ENCODE measurements at regions not wholly inside any gene's neighbourhood (a gene's known extent, or its start where the extent isn't known, plus 50 kb on each side); places are given as distances from the start of the nearest gene placed in this dataset.

DNA sequence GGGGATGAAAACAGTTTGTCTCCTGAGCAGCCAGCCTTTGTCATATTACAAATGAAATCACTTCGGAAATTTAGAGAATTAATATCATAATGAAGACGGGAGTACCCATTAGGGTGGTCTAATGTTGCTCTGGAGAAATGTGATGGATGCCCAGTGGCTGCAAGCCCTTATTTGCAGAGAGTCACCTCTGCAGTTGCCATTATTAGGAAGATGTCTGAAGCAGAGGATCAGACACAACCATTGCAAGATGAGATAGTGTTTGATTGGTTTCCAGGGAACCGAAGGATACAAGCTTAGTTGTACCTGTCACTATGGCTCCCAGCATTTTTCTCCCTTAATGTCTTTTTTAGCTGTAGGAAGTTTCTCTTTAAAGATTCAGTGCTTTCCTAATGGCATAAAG is 272.4 kb downstream of the FIGN start:
- TF ChIP-seq MXI1 (conservative IDR thresholded peaks at IDR 0.05; ENCODE audit: poor library complexity, severe bottlenecking) (no peak), EZH2 (IDR thresholded peaks at IDR 0.05; ENCODE audit: borderline replicate concordance, insufficient read depth, low read length, poor library complexity, severe bottlenecking) (no peak), RAD21 (conservative IDR thresholded peaks at IDR 0.05) (no peak)
- TF ChIP-seq, protein P1, sequence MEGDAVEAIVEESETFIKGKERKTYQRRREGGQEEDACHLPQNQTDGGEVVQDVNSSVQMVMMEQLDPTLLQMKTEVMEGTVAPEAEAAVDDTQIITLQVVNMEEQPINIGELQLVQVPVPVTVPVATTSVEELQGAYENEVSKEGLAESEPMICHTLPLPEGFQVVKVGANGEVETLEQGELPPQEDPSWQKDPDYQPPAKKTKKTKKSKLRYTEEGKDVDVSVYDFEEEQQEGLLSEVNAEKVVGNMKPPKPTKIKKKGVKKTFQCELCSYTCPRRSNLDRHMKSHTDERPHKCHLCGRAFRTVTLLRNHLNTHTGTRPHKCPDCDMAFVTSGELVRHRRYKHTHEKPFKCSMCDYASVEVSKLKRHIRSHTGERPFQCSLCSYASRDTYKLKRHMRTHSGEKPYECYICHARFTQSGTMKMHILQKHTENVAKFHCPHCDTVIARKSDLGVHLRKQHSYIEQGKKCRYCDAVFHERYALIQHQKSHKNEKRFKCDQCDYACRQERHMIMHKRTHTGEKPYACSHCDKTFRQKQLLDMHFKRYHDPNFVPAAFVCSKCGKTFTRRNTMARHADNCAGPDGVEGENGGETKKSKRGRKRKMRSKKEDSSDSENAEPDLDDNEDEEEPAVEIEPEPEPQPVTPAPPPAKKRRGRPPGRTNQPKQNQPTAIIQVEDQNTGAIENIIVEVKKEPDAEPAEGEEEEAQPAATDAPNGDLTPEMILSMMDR (IDR thresholded peaks at IDR 0.05; ENCODE audit: poor library complexity, severe bottlenecking) = no peak
- Histone ChIP-seq H3K79me2 (replicated peaks; ENCODE audit: insufficient read depth, low read length) (no peaks in the 10 kb centered on the region), H3K27ac (ENCODE audit: low read length) (no peak overlapping the region), H3K9me3 (ENCODE audit: low read length) (no peaks in the 10 kb centered on the region), H4K20me1 (ENCODE audit: insufficient read depth) (no peaks in the 10 kb centered on the region), H3K9ac (ENCODE audit: low read length) (no peak overlapping the region), H3K36me3 (ENCODE audit: insufficient read depth, low read length) (no peaks in the 10 kb centered on the region), H3K27me3 (ENCODE audit: insufficient read depth, low read depth, low read length) (no peaks in the 10 kb centered on the region), H3K4me3 (ENCODE audit: low read length) (no peak overlapping the region), H3K4me2 (ENCODE audit: low read length) (no peak overlapping the region), H2AFZ (ENCODE audit: low read depth, low read length) (no peak overlapping the region), H3K9me2 (ENCODE audit: insufficient read depth, low read length) (no peaks in the 10 kb centered on the region), H3F3A (ENCODE audit: insufficient read depth, low read length, poor library complexity, severe bottlenecking) (no peaks in the 10 kb centered on the region)

DNA sequence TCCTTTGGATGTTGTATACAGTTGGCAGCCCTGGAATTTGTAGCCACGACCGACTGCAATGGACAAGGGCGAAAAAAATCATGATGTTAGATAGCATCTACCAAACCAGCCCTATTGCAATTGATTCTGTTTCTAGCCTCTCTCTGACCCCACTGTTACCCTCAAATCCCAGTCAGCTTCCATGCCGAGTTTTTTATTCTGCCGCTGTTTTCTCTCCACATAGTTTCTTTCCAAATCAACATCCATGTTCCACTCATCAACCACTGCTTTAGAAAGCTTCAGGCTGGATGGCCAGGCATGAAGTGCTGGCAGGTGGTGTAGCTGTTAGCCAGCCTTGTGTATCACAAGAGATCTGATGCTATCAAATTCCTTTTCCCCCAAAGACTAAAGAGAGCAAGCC is 272.8 kb downstream of the FIGN start:
- Histone ChIP-seq H3K4me2 (ENCODE audit: low read length) (no peak overlapping the region), H3K79me2 (replicated peaks; ENCODE audit: insufficient read depth, low read length) (no peaks in the 10 kb centered on the region), H3K9me3 (ENCODE audit: low read length) (no peaks in the 10 kb centered on the region), H3K9ac (ENCODE audit: low read length) (no peak overlapping the region), H3K27me3 (ENCODE audit: insufficient read depth, low read depth, low read length) (no peaks in the 10 kb centered on the region), H3K36me3 (ENCODE audit: insufficient read depth, low read length) (no peaks in the 10 kb centered on the region), H4K20me1 (ENCODE audit: insufficient read depth) (no peaks in the 10 kb centered on the region), H3F3A (ENCODE audit: insufficient read depth, low read length, poor library complexity, severe bottlenecking) (no peaks in the 10 kb centered on the region), H3K27ac (ENCODE audit: low read length) (no peak overlapping the region), H3K9me2 (ENCODE audit: insufficient read depth, low read length) (no peaks in the 10 kb centered on the region), H3K4me3 (ENCODE audit: low read length) (no peak overlapping the region), H2AFZ (ENCODE audit: low read depth, low read length) (no peak overlapping the region)
- TF ChIP-seq SMC3 (conservative IDR thresholded peaks at IDR 0.05; ENCODE audit: poor library complexity) (no peak), MXI1 (conservative IDR thresholded peaks at IDR 0.05; ENCODE audit: poor library complexity, severe bottlenecking) (no peak), RAD21 (conservative IDR thresholded peaks at IDR 0.05) (no peak)
- TF ChIP-seq, protein P1 (IDR thresholded peaks at IDR 0.05; ENCODE audit: poor library complexity, severe bottlenecking) = no peak

DNA sequence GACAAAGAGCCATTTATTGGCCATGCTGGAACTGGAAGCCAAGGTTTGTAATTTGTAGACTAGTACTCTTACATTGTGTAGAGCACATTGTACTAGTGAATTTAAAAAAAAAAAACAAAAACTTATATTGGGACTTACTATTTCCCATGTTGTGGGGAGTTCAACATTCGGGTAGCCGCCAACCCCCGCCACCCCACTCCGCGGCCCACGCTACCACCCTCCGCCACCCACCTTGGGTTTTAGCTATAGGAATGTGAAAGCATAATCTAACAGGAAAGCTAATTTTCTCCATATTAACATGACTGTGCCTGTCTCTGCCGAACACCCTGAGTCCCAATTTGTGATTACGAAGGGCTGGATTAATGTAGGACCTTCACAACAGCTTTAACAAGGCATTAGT is 275.8 kb downstream of the FIGN start:
- no peaks in the 10 kb centered on the region for H3K9me3 ChIP-seq (ENCODE audit: low read length)
- TF ChIP-seq RAD21 (conservative IDR thresholded peaks at IDR 0.05) (no peak), POLR2AphosphoS5 (IDR thresholded peaks at IDR 0.05) (no peak), EP300 (conservative IDR thresholded peaks at IDR 0.05; ENCODE audit: poor library complexity, severe bottlenecking) (no peak), MXI1 (conservative IDR thresholded peaks at IDR 0.05; ENCODE audit: poor library complexity, severe bottlenecking) (no peak), EZH2 (IDR thresholded peaks at IDR 0.05; ENCODE audit: borderline replicate concordance, insufficient read depth, low read length, poor library complexity, severe bottlenecking) (no peak), TAF1 (IDR thresholded peaks at IDR 0.05; ENCODE audit: low read depth) (no peak), SMC3 (conservative IDR thresholded peaks at IDR 0.05; ENCODE audit: poor library complexity) (no peak)
- TF ChIP-seq, protein P2, sequence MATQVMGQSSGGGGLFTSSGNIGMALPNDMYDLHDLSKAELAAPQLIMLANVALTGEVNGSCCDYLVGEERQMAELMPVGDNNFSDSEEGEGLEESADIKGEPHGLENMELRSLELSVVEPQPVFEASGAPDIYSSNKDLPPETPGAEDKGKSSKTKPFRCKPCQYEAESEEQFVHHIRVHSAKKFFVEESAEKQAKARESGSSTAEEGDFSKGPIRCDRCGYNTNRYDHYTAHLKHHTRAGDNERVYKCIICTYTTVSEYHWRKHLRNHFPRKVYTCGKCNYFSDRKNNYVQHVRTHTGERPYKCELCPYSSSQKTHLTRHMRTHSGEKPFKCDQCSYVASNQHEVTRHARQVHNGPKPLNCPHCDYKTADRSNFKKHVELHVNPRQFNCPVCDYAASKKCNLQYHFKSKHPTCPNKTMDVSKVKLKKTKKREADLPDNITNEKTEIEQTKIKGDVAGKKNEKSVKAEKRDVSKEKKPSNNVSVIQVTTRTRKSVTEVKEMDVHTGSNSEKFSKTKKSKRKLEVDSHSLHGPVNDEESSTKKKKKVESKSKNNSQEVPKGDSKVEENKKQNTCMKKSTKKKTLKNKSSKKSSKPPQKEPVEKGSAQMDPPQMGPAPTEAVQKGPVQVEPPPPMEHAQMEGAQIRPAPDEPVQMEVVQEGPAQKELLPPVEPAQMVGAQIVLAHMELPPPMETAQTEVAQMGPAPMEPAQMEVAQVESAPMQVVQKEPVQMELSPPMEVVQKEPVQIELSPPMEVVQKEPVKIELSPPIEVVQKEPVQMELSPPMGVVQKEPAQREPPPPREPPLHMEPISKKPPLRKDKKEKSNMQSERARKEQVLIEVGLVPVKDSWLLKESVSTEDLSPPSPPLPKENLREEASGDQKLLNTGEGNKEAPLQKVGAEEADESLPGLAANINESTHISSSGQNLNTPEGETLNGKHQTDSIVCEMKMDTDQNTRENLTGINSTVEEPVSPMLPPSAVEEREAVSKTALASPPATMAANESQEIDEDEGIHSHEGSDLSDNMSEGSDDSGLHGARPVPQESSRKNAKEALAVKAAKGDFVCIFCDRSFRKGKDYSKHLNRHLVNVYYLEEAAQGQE (IDR thresholded peaks at IDR 0.05; ENCODE audit: borderline replicate concordance) = no peak
- TF ChIP-seq, protein P1 (IDR thresholded peaks at IDR 0.05; ENCODE audit: poor library complexity, severe bottlenecking) = no peak

More for the DNA sequence above, 275.8 kb downstream of the FIGN start:
- H2AFZ ChIP-seq (ENCODE audit: low read depth, low read length) = no peak overlapping the region
- H3K27ac ChIP-seq (ENCODE audit: low read length) = no peak overlapping the region
- no peaks in the 10 kb centered on the region for H3K36me3 ChIP-seq (ENCODE audit: insufficient read depth, low read length)
- no peaks in the 10 kb centered on the region for H3K27me3 ChIP-seq (ENCODE audit: insufficient read depth, low read depth, low read length)
- H3F3A ChIP-seq (ENCODE audit: insufficient read depth, low read length, poor library complexity, severe bottlenecking) = no peaks in the 10 kb centered on the region
- H3K9me2 ChIP-seq (ENCODE audit: insufficient read depth, low read length) = no peaks in the 10 kb centered on the region
- H4K20me1 ChIP-seq (ENCODE audit: insufficient read depth) = no peaks in the 10 kb centered on the region
- H3K9ac ChIP-seq (ENCODE audit: low read length) = no peak overlapping the region
- H3K79me2 ChIP-seq (replicated peaks; ENCODE audit: insufficient read depth, low read length) = no peaks in the 10 kb centered on the region
- no peak overlapping the region for H3K4me2 ChIP-seq (ENCODE audit: low read length)
- no peak overlapping the region for H3K4me3 ChIP-seq (ENCODE audit: low read length)
